ENCODE measurements at regions not wholly inside any gene's neighbourhood (a gene's known extent, or its start where the extent isn't known, plus 50 kb on each side); places are given as distances from the start of the nearest gene placed in this dataset.

DNA sequence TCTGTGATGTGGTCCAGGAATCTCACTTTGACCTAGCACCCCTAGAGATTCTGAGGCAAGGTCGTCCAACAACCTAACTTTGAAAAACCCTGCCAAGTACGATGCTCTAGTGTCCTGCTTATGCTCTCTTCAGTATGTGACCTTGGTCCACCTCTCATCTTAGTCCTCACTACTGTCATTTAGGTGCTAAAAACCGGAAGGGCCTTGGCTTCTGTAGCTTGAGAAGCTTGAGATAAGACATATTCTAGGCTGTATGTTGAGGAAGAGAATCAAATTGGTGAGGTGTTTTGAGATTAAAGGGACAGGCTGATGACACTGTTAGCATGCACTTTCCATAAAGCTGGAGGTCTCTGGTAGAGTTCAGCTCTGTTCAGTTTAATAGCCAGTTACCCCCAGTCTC, 57.0 kb upstream of the MTPN start:
- no peak overlapping the region for H3K4me3 ChIP-seq
- WGBS, 5 donors = 56 to 79% (median 74%) methylated on average over 3 of the region's 3 CpGs
- no peak for DNase-seq
- no peaks in the 10 kb centered on the region for H3K27me3 ChIP-seq
- intact Hi-C loops (cut with DNase I; ENCODE audit: low total_unique reads) = no loop called here
- peaks cover 0 to 16% (median 2%) of the 10 kb centered on the region in 4 donors for H3K4me1 ChIP-seq
- peak overlapping the region in 2 of 5 donors; percentile 50 to 70 for H3K27ac ChIP-seq
- TF ChIP-seq EP300 (IDR thresholded peaks at IDR 0.05) (no peak), POLR2AphosphoS5 (IDR thresholded peaks at IDR 0.05) (no peak), POLR2A (IDR thresholded peaks at IDR 0.05) (no peak)
- TF ChIP-seq, protein P1, sequence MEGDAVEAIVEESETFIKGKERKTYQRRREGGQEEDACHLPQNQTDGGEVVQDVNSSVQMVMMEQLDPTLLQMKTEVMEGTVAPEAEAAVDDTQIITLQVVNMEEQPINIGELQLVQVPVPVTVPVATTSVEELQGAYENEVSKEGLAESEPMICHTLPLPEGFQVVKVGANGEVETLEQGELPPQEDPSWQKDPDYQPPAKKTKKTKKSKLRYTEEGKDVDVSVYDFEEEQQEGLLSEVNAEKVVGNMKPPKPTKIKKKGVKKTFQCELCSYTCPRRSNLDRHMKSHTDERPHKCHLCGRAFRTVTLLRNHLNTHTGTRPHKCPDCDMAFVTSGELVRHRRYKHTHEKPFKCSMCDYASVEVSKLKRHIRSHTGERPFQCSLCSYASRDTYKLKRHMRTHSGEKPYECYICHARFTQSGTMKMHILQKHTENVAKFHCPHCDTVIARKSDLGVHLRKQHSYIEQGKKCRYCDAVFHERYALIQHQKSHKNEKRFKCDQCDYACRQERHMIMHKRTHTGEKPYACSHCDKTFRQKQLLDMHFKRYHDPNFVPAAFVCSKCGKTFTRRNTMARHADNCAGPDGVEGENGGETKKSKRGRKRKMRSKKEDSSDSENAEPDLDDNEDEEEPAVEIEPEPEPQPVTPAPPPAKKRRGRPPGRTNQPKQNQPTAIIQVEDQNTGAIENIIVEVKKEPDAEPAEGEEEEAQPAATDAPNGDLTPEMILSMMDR (IDR thresholded peaks at IDR 0.05) = no peak
- H3K36me3 ChIP-seq = no peaks in the 10 kb centered on the region
- no peaks in the 10 kb centered on the region for H3K9me3 ChIP-seq

DNA sequence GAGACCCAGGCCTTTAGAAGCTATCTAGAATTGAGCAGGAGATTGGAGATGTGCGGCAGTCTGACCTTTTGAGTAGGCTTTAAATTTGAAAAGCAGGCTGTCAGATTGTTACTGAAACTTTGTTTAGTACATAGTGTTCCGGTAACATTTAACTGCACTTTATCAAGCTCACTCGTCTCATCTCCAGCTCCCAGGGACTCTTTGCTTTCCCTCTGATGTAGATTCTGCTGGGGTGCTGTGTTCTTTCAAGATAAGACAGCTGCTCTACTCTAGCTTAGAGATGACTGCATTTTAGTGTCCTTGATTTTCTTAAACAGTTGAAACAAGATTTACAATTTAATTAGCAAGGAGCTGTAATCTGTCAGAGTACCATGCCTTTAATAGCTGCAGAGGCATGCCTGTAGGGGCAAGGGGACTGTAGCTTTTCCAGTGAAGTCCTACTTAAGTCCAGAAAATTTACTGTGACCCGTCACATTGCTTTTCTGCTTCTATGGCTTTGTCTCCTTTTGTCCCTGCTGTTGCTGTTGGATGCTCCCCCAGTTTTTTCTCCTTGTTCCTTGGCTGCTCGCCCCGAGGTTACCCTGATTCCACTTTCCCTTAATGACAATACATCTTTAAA, 56.4 kb upstream of the MTPN start:
- Histone ChIP-seq H3K27ac (peak overlapping the region in 2 of 5 donors; percentile 50 to 70), H3K4me3 (no peak overlapping the region), H3K27me3 (no peaks in the 10 kb centered on the region), H3K4me1 (peaks cover 0 to 16% (median 2%) of the 10 kb centered on the region in 4 donors), H3K9me3 (no peaks in the 10 kb centered on the region), H3K36me3 (no peaks in the 10 kb centered on the region)
- TF ChIP-seq POLR2A (IDR thresholded peaks at IDR 0.05) = no peak
- TF ChIP-seq POLR2AphosphoS5 (IDR thresholded peaks at IDR 0.05) = peak; percentile 20 to 46 (median 20)
- TF ChIP-seq EP300 (IDR thresholded peaks at IDR 0.05) = peak; percentile 16
- DNase-seq = peak in 1 of 2 donors; percentile 53
- 49 to 67% (median 61%) methylated on average over 6 of the region's 6 CpGs for WGBS, 5 donors
- intact Hi-C loops (cut with DNase I; ENCODE audit: low total_unique reads) = no loop called here

DNA sequence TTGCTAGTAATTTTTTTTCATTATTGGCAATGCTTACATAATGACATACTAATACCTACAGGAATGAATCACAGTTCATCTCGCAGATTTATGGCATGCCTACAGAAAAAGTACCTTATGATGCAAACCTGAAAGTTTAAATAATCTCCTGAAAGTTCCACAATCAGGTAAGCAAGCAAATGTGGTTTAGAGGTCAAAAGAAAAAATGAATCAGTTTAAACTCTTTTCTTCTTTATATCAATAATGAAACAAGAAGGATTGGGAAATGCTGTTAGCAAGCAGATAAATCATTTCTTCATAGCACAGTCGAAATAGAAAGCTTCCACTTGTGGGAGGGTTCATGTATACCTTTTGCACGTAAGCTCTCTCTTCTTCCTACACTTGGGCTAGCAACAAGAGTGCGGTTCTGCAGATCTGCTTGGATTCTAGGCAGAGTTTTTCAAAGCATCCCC, 53.7 kb upstream of the MTPN start:
- 27 to 54% (median 43%) methylated on average over 4 of the region's 4 CpGs for WGBS, 5 donors
- TF ChIP-seq, protein P1 (IDR thresholded peaks at IDR 0.05) = no peak
- TF ChIP-seq POLR2AphosphoS5 (IDR thresholded peaks at IDR 0.05) = no peak
- TF ChIP-seq POLR2A (IDR thresholded peaks at IDR 0.05) = no peak
- TF ChIP-seq EP300 (IDR thresholded peaks at IDR 0.05) = no peak
- no peak for DNase-seq
- Histone ChIP-seq H3K9me3 (no peaks in the 10 kb centered on the region), H3K36me3 (no peaks in the 10 kb centered on the region), H3K27ac (no peak overlapping the region), H3K4me1 (peaks cover 0 to 12% (median 2%) of the 10 kb centered on the region in 4 donors), H3K4me3 (no peak overlapping the region), H3K27me3 (no peaks in the 10 kb centered on the region)
- intact Hi-C loops (cut with DNase I; ENCODE audit: low total_unique reads) = no loop called here

DNA sequence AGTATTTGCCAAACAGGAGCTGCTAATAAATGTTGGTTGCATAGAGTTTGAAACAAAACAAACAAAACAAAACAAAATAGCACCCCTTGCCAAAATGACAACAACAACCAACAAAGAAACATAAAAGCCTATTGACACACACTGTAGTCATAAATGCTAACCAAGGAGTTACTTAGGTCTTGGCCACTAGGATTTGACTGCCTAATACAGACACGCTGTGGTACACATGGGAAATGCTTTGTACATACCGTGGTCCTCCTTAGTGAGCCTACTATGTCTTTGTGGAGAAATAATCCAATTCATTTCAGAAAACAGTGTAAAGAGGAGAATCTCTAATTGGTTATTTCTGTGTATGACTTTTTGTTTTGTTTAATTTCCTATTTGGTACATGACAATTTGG, 53.2 kb upstream of the MTPN start:
- TF ChIP-seq POLR2AphosphoS5 (IDR thresholded peaks at IDR 0.05) (no peak), EP300 (IDR thresholded peaks at IDR 0.05) (no peak), POLR2A (IDR thresholded peaks at IDR 0.05) (no peak)
- TF ChIP-seq, protein P1 (IDR thresholded peaks at IDR 0.05) = no peak
- no peak overlapping the region for H3K27ac ChIP-seq
- H3K9me3 ChIP-seq = no peaks in the 10 kb centered on the region
- no peaks in the 10 kb centered on the region for H3K27me3 ChIP-seq
- no peaks in the 10 kb centered on the region for H3K36me3 ChIP-seq
- 80 to 94% (median 86%) methylated on average over 2 of the region's 2 CpGs for WGBS, 5 donors
- no peak for DNase-seq
- H3K4me3 ChIP-seq = no peak overlapping the region
- intact Hi-C loops (cut with DNase I; ENCODE audit: low total_unique reads) = no loop called here
- H3K4me1 ChIP-seq = peaks cover 0 to 12% (median 2%) of the 10 kb centered on the region in 4 donors

DNA sequence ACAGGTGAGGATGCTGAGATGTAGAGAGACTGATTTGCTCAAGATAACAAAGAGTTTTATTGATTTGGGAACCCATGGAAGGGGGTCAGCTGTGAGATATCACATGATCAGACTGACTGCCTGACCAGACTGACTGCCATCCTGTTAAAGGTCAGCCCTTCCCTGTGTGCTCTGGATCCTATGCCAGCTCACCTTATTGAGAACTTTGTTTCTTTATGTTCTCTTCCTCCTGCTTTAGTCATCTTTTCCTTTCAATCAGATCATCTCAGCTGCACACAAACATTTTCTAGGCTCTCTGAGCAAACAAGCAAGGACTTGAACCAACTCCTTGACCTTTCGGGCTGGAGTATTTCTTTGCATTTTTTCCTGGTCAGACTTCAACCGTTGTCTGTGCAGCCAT, 50.0 kb upstream of the MTPN start:
- DNase-seq = no peak
- Histone ChIP-seq H3K4me3 (no peak overlapping the region), H3K36me3 (no peaks in the 10 kb centered on the region), H3K9me3 (no peaks in the 10 kb centered on the region), H3K4me1 (no peaks in the 10 kb centered on the region), H3K27me3 (no peaks in the 10 kb centered on the region), H3K27ac (no peak overlapping the region)
- intact Hi-C loops (cut with DNase I; ENCODE audit: low total_unique reads) = no loop called here
- TF ChIP-seq, protein P1 (IDR thresholded peaks at IDR 0.05) = no peak
- TF ChIP-seq EP300 (IDR thresholded peaks at IDR 0.05) (no peak), POLR2A (IDR thresholded peaks at IDR 0.05) (no peak), POLR2AphosphoS5 (IDR thresholded peaks at IDR 0.05) (no peak)
- WGBS, 5 donors = 83 to 94% (median 92%) methylated on average over 2 of the region's 2 CpGs

Measured in stomach (tissue), 8 donors.